ENCODE measurements at regions not wholly inside any gene's neighbourhood (a gene's known extent, or its start where the extent isn't known, plus 50 kb on each side); places are given as distances from the start of the nearest gene placed in this dataset.

DNA sequence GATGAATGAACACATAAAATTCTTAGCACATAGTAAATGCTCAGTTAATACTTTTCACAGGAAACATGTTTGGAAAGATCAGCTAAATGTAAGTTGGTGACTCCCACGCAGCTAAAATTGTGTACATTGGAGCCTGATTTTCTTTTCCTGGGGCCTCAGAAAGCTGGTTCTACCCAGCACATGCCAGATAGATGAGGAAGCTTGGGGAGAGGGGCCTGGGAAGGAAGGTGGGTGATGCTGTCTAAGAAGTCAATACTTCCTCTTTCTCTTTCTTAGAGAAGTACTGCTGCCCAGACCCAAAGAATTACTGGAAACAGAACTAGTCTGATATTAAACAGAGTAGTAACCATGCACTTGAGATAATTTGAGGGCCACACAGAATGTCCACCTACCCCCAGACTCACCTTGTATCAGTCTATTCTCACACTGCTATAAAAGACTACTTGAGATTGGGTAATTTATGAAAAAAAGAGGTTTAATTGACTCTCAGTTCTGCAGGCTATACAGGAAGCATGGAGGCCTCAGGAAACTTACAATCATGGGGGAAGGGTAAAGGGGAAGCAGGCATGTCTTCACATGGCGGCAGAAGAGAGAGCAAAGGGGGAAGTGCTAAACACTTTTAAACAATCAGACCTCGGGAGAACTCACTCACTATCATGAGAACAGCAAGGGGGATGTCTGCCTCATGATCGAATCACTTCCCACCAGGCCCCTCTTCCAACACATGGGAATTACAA, 123.3 kb upstream of the MED13L start:
- no peak overlapping the region for H3K4me3 ChIP-seq (ENCODE audit: control insufficient read depth, low read depth, low read length)
- TF ChIP-seq, protein P1, sequence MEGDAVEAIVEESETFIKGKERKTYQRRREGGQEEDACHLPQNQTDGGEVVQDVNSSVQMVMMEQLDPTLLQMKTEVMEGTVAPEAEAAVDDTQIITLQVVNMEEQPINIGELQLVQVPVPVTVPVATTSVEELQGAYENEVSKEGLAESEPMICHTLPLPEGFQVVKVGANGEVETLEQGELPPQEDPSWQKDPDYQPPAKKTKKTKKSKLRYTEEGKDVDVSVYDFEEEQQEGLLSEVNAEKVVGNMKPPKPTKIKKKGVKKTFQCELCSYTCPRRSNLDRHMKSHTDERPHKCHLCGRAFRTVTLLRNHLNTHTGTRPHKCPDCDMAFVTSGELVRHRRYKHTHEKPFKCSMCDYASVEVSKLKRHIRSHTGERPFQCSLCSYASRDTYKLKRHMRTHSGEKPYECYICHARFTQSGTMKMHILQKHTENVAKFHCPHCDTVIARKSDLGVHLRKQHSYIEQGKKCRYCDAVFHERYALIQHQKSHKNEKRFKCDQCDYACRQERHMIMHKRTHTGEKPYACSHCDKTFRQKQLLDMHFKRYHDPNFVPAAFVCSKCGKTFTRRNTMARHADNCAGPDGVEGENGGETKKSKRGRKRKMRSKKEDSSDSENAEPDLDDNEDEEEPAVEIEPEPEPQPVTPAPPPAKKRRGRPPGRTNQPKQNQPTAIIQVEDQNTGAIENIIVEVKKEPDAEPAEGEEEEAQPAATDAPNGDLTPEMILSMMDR (IDR thresholded peaks at IDR 0.05; ENCODE audit: control insufficient read depth, insufficient read depth, low read depth, low read length, missing control alignments) = no peak
- DNase-seq (ENCODE audit: low read depth) = no peak

DNA sequence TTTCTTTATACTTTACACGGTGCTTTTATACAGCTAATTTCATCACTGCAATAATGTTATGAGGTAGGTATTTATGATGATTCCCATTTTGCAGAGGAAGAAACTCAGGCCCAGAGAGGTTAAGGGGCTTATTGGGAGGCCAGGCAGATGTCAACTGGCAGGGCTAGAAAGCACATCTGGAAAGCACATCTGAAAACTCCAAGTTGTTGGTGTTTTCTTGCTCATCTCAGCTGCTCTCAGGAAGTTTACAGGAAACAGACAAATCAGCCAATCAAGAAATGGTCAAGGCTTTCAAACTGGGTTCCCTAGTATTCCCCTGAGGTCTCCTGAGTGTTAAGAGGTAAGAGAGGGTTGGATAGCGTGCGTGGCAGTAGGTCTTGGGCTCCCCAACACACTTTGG, 124.1 kb upstream of the MED13L start:
- H3K4me3 ChIP-seq (ENCODE audit: control insufficient read depth, low read depth, low read length) = no peak overlapping the region
- no peak for DNase-seq (ENCODE audit: low read depth)
- TF ChIP-seq, protein P1 (IDR thresholded peaks at IDR 0.05; ENCODE audit: control insufficient read depth, insufficient read depth, low read depth, low read length, missing control alignments) = no peak

DNA sequence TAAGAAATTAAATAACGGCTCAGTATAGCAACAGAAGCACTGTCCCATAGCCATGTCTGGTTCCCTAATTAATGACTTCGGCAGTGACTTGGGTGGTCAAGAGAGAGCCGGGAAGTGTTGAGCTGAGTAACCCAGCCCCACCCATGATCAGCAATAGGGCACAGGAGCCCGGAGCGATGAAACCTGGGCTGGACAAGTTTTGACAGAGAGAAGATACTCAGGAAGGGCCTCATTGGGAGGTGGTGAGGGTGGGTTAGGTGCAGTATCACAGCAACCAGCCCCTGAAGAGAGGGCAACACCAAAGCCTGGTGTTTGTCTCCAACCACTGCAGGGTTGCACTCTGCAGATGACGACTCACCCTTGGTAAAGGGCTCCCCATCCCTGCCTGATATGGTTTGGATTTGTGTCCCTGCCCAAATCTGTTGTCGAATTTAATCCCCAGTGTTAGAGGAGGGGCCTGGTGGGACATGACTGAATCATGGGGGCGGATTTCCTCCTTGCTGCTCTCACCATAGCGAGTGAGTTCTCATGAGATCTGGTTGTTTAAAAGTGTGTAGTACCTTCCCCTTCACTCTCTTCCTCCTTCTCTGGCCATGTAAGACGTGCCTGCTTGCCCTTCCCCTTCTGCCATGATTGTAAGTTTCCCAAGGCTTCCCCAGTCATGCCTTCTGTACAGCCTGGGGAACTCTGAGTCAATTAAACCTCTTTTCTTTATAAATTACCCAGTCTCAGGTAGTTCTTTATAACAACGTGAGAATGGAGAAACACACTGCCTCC, 124.9 kb upstream of the MED13L start:
- no peak for DNase-seq (ENCODE audit: low read depth)
- no peak overlapping the region for H3K4me3 ChIP-seq (ENCODE audit: control insufficient read depth, low read depth, low read length)
- TF ChIP-seq, protein P1 (IDR thresholded peaks at IDR 0.05; ENCODE audit: control insufficient read depth, insufficient read depth, low read depth, low read length, missing control alignments) = no peak

DNA sequence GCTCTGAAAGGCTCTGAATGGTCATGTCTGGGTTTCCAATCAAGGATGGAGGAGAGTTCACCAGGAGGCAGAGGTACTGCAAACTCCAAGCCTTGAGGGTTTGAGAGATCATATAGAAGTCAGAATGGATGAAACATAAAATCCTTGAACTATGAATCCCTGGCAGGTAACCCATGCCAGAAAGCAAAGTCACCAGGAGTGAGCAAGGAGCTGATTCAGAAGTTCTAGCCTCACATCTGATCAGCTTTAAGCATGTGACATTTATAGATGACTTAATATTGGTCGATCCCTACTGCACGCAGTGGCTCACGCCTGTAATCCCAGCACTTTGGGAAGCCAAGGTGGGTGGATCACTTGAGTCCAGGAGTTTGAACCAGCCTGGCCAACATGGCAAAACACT, 126.1 kb upstream of the MED13L start:
- TF ChIP-seq, protein P1 (IDR thresholded peaks at IDR 0.05; ENCODE audit: control insufficient read depth, insufficient read depth, low read depth, low read length, missing control alignments) = no peak
- no peak for DNase-seq (ENCODE audit: low read depth)
- H3K4me3 ChIP-seq (ENCODE audit: control insufficient read depth, low read depth, low read length) = no peak overlapping the region

DNA sequence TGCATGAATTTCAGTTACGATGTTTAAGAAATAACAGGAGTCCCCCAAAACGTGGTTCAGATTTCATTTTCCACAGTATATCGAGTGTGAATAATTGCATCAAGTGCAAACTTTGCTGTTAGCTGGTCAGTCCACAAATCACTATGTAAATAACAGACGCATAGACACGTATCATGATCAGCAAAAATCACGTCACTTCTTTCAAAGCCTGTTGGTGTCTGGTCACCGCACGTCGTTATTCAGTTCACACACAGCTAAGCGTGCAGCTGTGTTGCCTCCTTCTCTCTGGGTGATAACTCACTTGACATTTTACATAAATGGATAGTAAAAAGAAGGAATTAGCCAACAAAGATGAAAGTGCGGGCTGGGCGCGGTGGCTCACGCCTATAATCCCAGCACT, 126.8 kb upstream of the MED13L start:
- H3K4me3 ChIP-seq (ENCODE audit: control insufficient read depth, low read depth, low read length) = no peak overlapping the region

DNA sequence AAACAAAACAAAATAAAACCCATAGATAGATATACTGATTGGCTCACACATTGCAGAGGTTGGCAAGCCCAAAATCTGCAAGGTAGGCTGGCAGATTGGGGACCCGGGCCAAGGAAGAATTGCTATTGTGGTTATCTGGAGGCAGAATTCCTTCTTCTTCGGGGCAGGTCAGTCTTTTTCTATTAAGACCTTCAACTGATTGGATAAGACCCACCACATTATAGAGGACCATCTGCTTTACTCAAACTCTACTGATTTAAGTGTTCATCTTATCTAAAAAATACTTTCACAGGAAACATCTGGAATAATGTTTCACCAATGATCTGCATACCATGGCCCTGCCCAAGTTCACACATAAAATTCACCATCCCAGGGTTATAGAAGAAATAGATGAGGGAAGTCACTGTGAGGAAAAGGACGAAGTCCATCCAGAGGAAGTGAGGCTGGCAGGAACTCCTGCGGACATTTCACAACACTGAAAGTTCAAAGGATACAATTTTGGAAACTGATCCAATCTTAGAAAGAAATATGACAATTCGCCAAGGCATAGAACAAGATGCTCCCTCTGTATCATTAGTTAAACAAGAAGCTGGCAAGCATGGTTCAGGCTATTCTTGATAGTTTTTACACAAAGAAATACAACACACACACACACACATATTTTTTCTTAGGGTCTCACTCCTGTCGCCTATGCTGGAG, 127.6 kb upstream of the MED13L start:
- no peak for DNase-seq (ENCODE audit: low read depth)
- TF ChIP-seq, protein P1 (IDR thresholded peaks at IDR 0.05; ENCODE audit: control insufficient read depth, insufficient read depth, low read depth, low read length, missing control alignments) = no peak
- no peak overlapping the region for H3K4me3 ChIP-seq (ENCODE audit: control insufficient read depth, low read depth, low read length)

More for the DNA sequence above, 126.8 kb upstream of the MED13L start:
- DNase-seq (ENCODE audit: low read depth) = no peak
- TF ChIP-seq, protein P1 (IDR thresholded peaks at IDR 0.05; ENCODE audit: control insufficient read depth, insufficient read depth, low read depth, low read length, missing control alignments) = no peak

Data from AG09309 (cell line).